Amniotic epithelial cell (primary cell): ENCODE measurements at regions not wholly inside any gene's neighbourhood (a gene's known extent, or its start where the extent isn't known, plus 50 kb on each side); places are given as distances from the start of the nearest gene placed in this dataset.
"Not testable (repeated sequence)": the region's sequence is repeated elsewhere in the genome, so short reads cannot be mapped to it uniquely, and the experiment has no call there.

ENCODE experiments used
- DNase-seq: peaks from one replicate; pipeline ENCODE4 v3.0.0-alpha.2; 2010; ENCODE audit warnings: low read depth

- no peak for DNase-seq
These were observed 235.9 kb upstream of the KITLG start for GRCh38 chr12:88816201-88816600.

- DNase-seq: no peak
These were observed 234.5 kb upstream of the KITLG start for GRCh38 chr12:88814779-88815178.

- DNase-seq: no peak
These were observed 232.3 kb upstream of the KITLG start for GRCh38 chr12:88812610-88813009.

- peak; percentile 35 for DNase-seq
These were observed 230.5 kb upstream of the KITLG start for GRCh38 chr12:88810806-88811205.

GRCh38 chr12:88809841-88810240 is 229.6 kb upstream of the KITLG start:
- not testable (repeated sequence) for DNase-seq

- no peak for DNase-seq
These were observed 225.4 kb upstream of the KITLG start for GRCh38 chr12:88805692-88806091.

- no peak for DNase-seq
These were observed 225.0 kb upstream of the KITLG start for GRCh38 chr12:88805286-88805685.

- DNase-seq: no peak
These were observed 221.9 kb upstream of the KITLG start for GRCh38 chr12:88802096-88802706.

GRCh38 chr12:88801227-88802095 is 221.2 kb upstream of the KITLG start:
- no peak for DNase-seq

- DNase-seq: peak; percentile 22
These were observed 212.8 kb upstream of the KITLG start for GRCh38 chr12:88793096-88793495.

GRCh38 chr12:88790231-88790630 is 210.0 kb upstream of the KITLG start:
- no peak for DNase-seq

GRCh38 chr12:88784166-88784565 is 203.9 kb upstream of the KITLG start:
- peak; percentile 12 for DNase-seq

GRCh38 chr12:88782351-88782750 is 202.1 kb upstream of the KITLG start:
- no peak for DNase-seq

GRCh38 chr12:88781909-88782308 is 201.6 kb upstream of the KITLG start:
- DNase-seq: peak; percentile 4

- DNase-seq: no peak
These were observed 197.8 kb upstream of the KITLG start for GRCh38 chr12:88778064-88778463.

GRCh38 chr12:88775742-88776151 is 195.5 kb upstream of the KITLG start:
- DNase-seq: no peak

GRCh38 chr12:88767699-88768098 is 187.4 kb upstream of the KITLG start:
- no peak for DNase-seq

- peak; percentile 44 for DNase-seq
These were observed 184.7 kb upstream of the KITLG start for GRCh38 chr12:88764781-88765480.

GRCh38 chr12:88763536-88764100 is 183.3 kb upstream of the KITLG start:
- no peak for DNase-seq

GRCh38 chr12:88758176-88758575 is 177.9 kb upstream of the KITLG start:
- peak; percentile 11 for DNase-seq

GRCh38 chr12:88756917-88757316 is 176.6 kb upstream of the KITLG start:
- no peak for DNase-seq

GRCh38 chr12:88756153-88756552 is 175.9 kb upstream of the KITLG start:
- DNase-seq: no peak

- no peak for DNase-seq
These were observed 173.4 kb upstream of the KITLG start for GRCh38 chr12:88753707-88754106.
